ENCODE measurements at regions not wholly inside any gene's neighbourhood (a gene's known extent, or its start where the extent isn't known, plus 50 kb on each side); places are given as distances from the start of the nearest gene placed in this dataset.

- no peaks in the 10 kb centered on the region for H3K27me3 ChIP-seq (replicated peaks; ENCODE audit: control insufficient read depth, insufficient read depth, low read length, poor library complexity, severe bottlenecking)
- H3K27ac ChIP-seq (ENCODE audit: insufficient read depth, low read length, poor library complexity, severe bottlenecking): no peak overlapping the region
- H3K9me3 ChIP-seq (ENCODE audit: control insufficient read depth, low read length): no peaks in the 10 kb centered on the region
- H3K36me3 ChIP-seq (ENCODE audit: control insufficient read depth, insufficient read depth, low read length): no peaks in the 10 kb centered on the region
- no peaks in the 10 kb centered on the region for H3K4me1 ChIP-seq (ENCODE audit: control insufficient read depth, insufficient read depth, low read length, poor library complexity, severe bottlenecking)
- DNase-seq: no peak
- H3K4me3 ChIP-seq (ENCODE audit: insufficient read depth, low read depth, low read length, poor library complexity, severe bottlenecking): no peak overlapping the region
These were observed 76.9 kb upstream of the RET start for GRCh38 chr10:43000021-43000411.

DNA sequence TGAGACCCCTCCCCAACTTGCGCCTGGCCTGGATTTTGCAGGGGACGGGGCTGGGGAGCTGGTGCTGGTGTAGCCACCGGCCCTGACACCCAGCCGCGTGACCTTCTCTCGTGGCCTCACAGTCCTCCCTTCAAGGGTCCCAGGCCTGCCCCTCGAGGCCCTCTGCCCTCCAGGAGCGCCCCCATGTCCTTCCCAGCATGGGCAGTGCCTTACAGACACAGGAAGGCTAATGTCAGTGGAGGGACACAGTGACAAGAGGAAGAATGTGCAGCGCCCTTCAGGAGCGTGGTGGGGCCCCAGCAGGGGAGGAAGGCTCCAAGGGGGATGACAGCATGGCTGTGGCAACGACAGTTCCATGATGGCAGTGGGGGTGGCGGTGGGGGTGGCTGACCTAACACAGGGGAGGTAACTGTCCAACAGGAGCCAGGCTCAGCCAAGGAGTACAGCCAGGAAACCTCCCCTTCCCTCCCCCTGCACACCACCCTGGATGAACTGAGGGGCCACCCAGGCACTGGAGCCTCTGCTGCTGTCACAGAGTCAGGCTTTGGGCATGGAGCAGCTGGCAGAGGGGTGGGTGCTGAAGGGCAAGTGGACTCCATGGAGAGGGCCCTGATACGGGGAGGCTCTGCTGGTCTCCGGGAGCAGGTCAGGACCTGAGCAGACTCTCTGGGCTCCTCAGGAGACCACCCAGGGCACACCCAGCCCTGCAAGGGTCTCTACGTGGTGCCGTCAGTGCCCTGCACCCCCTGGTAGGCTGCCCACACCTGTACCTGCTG, 76.0 kb upstream of the RET start:
- no peak overlapping the region for H3K4me3 ChIP-seq (ENCODE audit: insufficient read depth, low read depth, low read length, poor library complexity, severe bottlenecking)
- no peak for DNase-seq
- H3K27me3 ChIP-seq (replicated peaks; ENCODE audit: control insufficient read depth, insufficient read depth, low read length, poor library complexity, severe bottlenecking): no peaks in the 10 kb centered on the region
- H3K36me3 ChIP-seq (ENCODE audit: control insufficient read depth, insufficient read depth, low read length): no peaks in the 10 kb centered on the region
- no peaks in the 10 kb centered on the region for H3K4me1 ChIP-seq (ENCODE audit: control insufficient read depth, insufficient read depth, low read length, poor library complexity, severe bottlenecking)
- H3K9me3 ChIP-seq (ENCODE audit: control insufficient read depth, low read length): no peaks in the 10 kb centered on the region
- no peak overlapping the region for H3K27ac ChIP-seq (ENCODE audit: insufficient read depth, low read length, poor library complexity, severe bottlenecking)

DNA sequence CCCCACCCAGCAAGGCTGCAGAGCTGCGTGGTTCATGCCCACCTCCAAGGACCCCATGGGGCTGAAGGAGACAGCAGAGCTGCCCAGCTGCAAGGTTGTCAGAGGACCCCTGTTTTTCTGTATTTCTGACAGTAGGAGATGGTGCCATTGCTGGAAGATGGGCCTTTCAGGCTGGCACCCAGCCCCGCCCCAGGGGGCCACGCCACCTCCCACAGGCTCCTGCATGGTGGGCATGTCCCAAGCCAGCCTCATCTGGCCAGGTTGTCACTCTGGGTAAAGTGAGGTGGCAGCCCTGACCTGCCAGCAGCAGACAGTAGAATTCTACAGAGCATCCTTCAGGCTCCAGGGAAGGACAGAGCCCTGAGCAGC, 75.5 kb upstream of the RET start:
- H3K36me3 ChIP-seq (ENCODE audit: control insufficient read depth, insufficient read depth, low read length): no peaks in the 10 kb centered on the region
- DNase-seq: no peak
- H3K4me3 ChIP-seq (ENCODE audit: insufficient read depth, low read depth, low read length, poor library complexity, severe bottlenecking): no peak overlapping the region
- no peaks in the 10 kb centered on the region for H3K4me1 ChIP-seq (ENCODE audit: control insufficient read depth, insufficient read depth, low read length, poor library complexity, severe bottlenecking)
- H3K27ac ChIP-seq (ENCODE audit: insufficient read depth, low read length, poor library complexity, severe bottlenecking): no peak overlapping the region
- no peaks in the 10 kb centered on the region for H3K27me3 ChIP-seq (replicated peaks; ENCODE audit: control insufficient read depth, insufficient read depth, low read length, poor library complexity, severe bottlenecking)
- no peaks in the 10 kb centered on the region for H3K9me3 ChIP-seq (ENCODE audit: control insufficient read depth, low read length)

DNA sequence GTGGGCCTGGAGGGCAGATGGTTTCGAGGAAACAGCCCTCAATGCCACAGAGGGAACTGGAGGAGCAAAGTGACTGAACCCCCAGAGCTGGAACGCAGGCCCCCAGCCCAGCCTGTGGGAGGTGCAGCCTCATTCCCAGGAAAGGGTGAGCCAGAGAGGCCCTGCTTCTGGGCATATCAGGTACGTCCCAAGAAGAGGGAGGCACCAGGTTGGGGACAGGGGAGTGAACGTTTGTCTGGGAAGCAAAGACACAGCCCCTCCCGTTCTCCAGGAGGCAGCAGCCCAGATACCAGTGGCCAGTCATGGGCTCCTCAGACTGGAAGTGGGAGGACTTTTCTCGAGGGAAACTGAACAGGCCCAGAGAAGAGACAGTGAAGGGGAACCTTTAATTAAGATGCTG, 74.3 kb upstream of the RET start:
- DNase-seq: no peak
- H3K4me3 ChIP-seq (ENCODE audit: insufficient read depth, low read depth, low read length, poor library complexity, severe bottlenecking): no peak overlapping the region
- no peaks in the 10 kb centered on the region for H3K36me3 ChIP-seq (ENCODE audit: control insufficient read depth, insufficient read depth, low read length)
- no peaks in the 10 kb centered on the region for H3K4me1 ChIP-seq (ENCODE audit: control insufficient read depth, insufficient read depth, low read length, poor library complexity, severe bottlenecking)
- H3K27me3 ChIP-seq (replicated peaks; ENCODE audit: control insufficient read depth, insufficient read depth, low read length, poor library complexity, severe bottlenecking): no peaks in the 10 kb centered on the region
- no peaks in the 10 kb centered on the region for H3K9me3 ChIP-seq (ENCODE audit: control insufficient read depth, low read length)
- H3K27ac ChIP-seq (ENCODE audit: insufficient read depth, low read length, poor library complexity, severe bottlenecking): no peak overlapping the region

DNA sequence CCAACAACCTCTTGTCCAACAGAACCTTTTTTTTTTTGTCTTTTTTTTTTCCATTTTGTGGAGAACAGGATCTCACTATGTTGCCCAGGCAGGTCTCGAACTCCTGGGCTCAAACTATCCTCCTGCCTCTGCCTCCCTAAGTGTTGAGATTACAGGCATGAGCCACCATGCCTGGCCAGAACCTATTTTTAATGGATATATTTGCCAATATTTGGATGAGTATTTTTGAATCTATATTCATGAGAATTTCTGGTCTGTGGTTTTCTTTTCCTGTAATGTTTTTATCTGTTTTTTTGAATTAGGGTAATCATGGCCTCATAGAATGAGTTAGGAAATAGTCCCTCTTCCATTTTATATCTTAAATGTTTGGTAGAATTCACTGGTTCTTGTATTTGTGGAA, 70.4 kb upstream of the RET start:
- Histone ChIP-seq H3K9me3 (ENCODE audit: control insufficient read depth, low read length) (no peaks in the 10 kb centered on the region), H3K4me1 (ENCODE audit: control insufficient read depth, insufficient read depth, low read length, poor library complexity, severe bottlenecking) (no peaks in the 10 kb centered on the region), H3K4me3 (ENCODE audit: insufficient read depth, low read depth, low read length, poor library complexity, severe bottlenecking) (no peak overlapping the region), H3K36me3 (ENCODE audit: control insufficient read depth, insufficient read depth, low read length) (no peaks in the 10 kb centered on the region), H3K27ac (ENCODE audit: insufficient read depth, low read length, poor library complexity, severe bottlenecking) (no peak overlapping the region), H3K27me3 (replicated peaks; ENCODE audit: control insufficient read depth, insufficient read depth, low read length, poor library complexity, severe bottlenecking) (no peaks in the 10 kb centered on the region)
- no peak for DNase-seq

GRCh38 chr10:43012578-43012977, 64.3 kb upstream of the RET start:
- Histone ChIP-seq H3K27ac (ENCODE audit: insufficient read depth, low read length, poor library complexity, severe bottlenecking) (no peak overlapping the region), H3K4me1 (ENCODE audit: control insufficient read depth, insufficient read depth, low read length, poor library complexity, severe bottlenecking) (no peaks in the 10 kb centered on the region)
- no peak for DNase-seq

GRCh38 chr10:43013065-43013464, 63.8 kb upstream of the RET start:
- no peaks in the 10 kb centered on the region for H3K36me3 ChIP-seq (ENCODE audit: control insufficient read depth, insufficient read depth, low read length)
- H3K9me3 ChIP-seq (ENCODE audit: control insufficient read depth, low read length): no peaks in the 10 kb centered on the region
- H3K4me1 ChIP-seq (ENCODE audit: control insufficient read depth, insufficient read depth, low read length, poor library complexity, severe bottlenecking): no peaks in the 10 kb centered on the region
- H3K27me3 ChIP-seq (replicated peaks; ENCODE audit: control insufficient read depth, insufficient read depth, low read length, poor library complexity, severe bottlenecking): no peaks in the 10 kb centered on the region
- H3K4me3 ChIP-seq (ENCODE audit: insufficient read depth, low read depth, low read length, poor library complexity, severe bottlenecking): no peak overlapping the region
- no peak overlapping the region for H3K27ac ChIP-seq (ENCODE audit: insufficient read depth, low read length, poor library complexity, severe bottlenecking)
- no peak for DNase-seq

More at GRCh38 chr10:43012578-43012977, 64.3 kb upstream of the RET start:
- Histone ChIP-seq H3K27me3 (replicated peaks; ENCODE audit: control insufficient read depth, insufficient read depth, low read length, poor library complexity, severe bottlenecking) (no peaks in the 10 kb centered on the region), H3K36me3 (ENCODE audit: control insufficient read depth, insufficient read depth, low read length) (no peaks in the 10 kb centered on the region), H3K9me3 (ENCODE audit: control insufficient read depth, low read length) (no peaks in the 10 kb centered on the region), H3K4me3 (ENCODE audit: insufficient read depth, low read depth, low read length, poor library complexity, severe bottlenecking) (no peak overlapping the region)

DNA sequence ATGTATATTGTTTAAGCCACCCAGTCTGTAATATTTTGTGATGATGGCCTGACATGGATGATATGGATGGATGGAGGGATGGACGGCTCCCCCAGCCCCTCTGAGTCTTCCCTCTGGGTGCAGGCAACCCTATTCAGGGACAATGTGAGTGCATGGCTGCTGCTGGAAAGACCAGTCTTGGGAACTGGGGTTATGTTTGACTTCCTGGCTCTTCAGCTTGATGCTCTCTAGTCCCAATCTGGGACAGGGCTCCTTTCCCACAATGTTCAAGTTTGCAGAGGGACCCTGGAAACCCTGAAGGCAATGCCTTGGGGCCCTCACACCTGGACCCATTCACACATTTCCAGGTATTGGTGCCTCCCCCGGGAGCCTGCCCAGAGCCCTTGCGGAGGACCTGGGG, 52.3 kb upstream of the RET start:
- H3K27ac ChIP-seq (ENCODE audit: insufficient read depth, low read length, poor library complexity, severe bottlenecking): no peak overlapping the region
- no peaks in the 10 kb centered on the region for H3K9me3 ChIP-seq (ENCODE audit: control insufficient read depth, low read length)
- no peaks in the 10 kb centered on the region for H3K4me1 ChIP-seq (ENCODE audit: control insufficient read depth, insufficient read depth, low read length, poor library complexity, severe bottlenecking)
- no peak overlapping the region for H3K4me3 ChIP-seq (ENCODE audit: insufficient read depth, low read depth, low read length, poor library complexity, severe bottlenecking)
- H3K36me3 ChIP-seq (ENCODE audit: control insufficient read depth, insufficient read depth, low read length): no peaks in the 10 kb centered on the region
- H3K27me3 ChIP-seq (replicated peaks; ENCODE audit: control insufficient read depth, insufficient read depth, low read length, poor library complexity, severe bottlenecking): no peaks in the 10 kb centered on the region
- DNase-seq: no peak

DNA sequence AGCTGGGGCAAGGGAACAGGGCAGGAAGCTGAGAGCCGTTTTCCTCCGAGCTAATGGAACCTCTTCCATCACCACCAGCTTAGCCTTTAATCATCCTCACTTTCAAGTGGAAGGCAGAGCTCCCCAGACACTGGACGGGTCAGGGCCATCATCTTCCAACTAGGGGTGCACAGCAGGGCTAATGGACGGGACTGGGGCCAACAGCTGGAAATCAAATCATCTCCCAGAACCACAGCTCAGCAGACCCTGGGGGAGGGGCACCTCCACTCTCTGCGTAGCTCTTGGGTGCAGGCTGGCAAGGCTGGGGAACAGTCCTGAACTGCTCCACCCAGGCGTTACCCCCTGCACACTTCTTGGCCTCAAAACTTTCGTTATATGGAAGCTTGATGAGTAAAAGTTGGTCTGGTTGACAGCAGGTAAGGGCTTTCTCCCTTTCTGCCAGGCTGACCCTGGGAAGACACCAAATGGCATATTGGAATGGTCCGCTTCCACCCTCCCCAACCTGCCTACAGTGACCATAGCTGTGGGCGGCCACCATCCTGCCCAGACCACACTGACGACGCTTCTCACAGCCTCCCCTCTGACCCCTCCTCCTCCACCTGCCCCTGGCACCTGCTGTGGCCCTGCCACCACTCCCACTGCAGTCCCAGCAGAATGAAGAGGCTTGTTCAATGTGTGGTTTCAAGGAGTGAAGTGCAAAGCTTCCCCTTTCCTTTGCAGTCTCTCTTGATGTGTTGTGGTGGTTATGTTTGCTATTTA, 51.7 kb upstream of the RET start:
- Histone ChIP-seq H3K27me3 (replicated peaks; ENCODE audit: control insufficient read depth, insufficient read depth, low read length, poor library complexity, severe bottlenecking) (no peaks in the 10 kb centered on the region), H3K4me1 (ENCODE audit: control insufficient read depth, insufficient read depth, low read length, poor library complexity, severe bottlenecking) (no peaks in the 10 kb centered on the region), H3K9me3 (ENCODE audit: control insufficient read depth, low read length) (no peaks in the 10 kb centered on the region), H3K4me3 (ENCODE audit: insufficient read depth, low read depth, low read length, poor library complexity, severe bottlenecking) (no peak overlapping the region), H3K27ac (ENCODE audit: insufficient read depth, low read length, poor library complexity, severe bottlenecking) (no peak overlapping the region), H3K36me3 (ENCODE audit: control insufficient read depth, insufficient read depth, low read length) (no peaks in the 10 kb centered on the region)
- DNase-seq: no peak

Measured in effector memory CD4-positive, alpha-beta T cell (primary cell).